ENCODE measurements at regions not wholly inside any gene's neighbourhood (a gene's known extent, or its start where the extent isn't known, plus 50 kb on each side); places are given as distances from the start of the nearest gene placed in this dataset.
"Not testable (repeated sequence)": the region's sequence is repeated elsewhere in the genome, so short reads cannot be mapped to it uniquely, and the experiment has no call there.

GRCh38 chr12:34302131-34302885 is 280.0 kb downstream of the ALG10 start:
- TF ChIP-seq CTCF (IDR thresholded peaks at IDR 0.05; ENCODE audit: control extremely low read depth, extremely low read depth, low read depth, missing control alignments), result no peak
- DNase-seq (ENCODE audit: extremely low spot score), result no peak
- CTCF ChIA-PET, result no interaction called here
- POLR2A ChIA-PET, result no interaction called here

GRCh38 chr12:34303091-34303870 is 281.0 kb downstream of the ALG10 start:
- no peak for DNase-seq (ENCODE audit: extremely low spot score)
- no peak for TF ChIP-seq CTCF (IDR thresholded peaks at IDR 0.05; ENCODE audit: control extremely low read depth, extremely low read depth, low read depth, missing control alignments)
- POLR2A ChIA-PET, result no interaction called here
- CTCF ChIA-PET, result no interaction called here

- no peak for DNase-seq (ENCODE audit: extremely low spot score)
- TF ChIP-seq CTCF (IDR thresholded peaks at IDR 0.05; ENCODE audit: control extremely low read depth, extremely low read depth, low read depth, missing control alignments), result no peak
- POLR2A ChIA-PET, result no interaction called here
- CTCF ChIA-PET, result no interaction called here
Measured at GRCh38 chr12:34304001-34304400, 281.7 kb downstream of the ALG10 start.

GRCh38 chr12:34304546-34304945 is 282.2 kb downstream of the ALG10 start:
- DNase-seq (ENCODE audit: extremely low spot score), result no peak
- ChIA-PET CTCF (no interaction called here), POLR2A (no interaction called here)
- TF ChIP-seq CTCF (IDR thresholded peaks at IDR 0.05; ENCODE audit: control extremely low read depth, extremely low read depth, low read depth, missing control alignments), result no peak

- CTCF ChIA-PET, result no interaction called here
- no peak for DNase-seq (ENCODE audit: extremely low spot score)
- TF ChIP-seq CTCF (IDR thresholded peaks at IDR 0.05; ENCODE audit: control extremely low read depth, extremely low read depth, low read depth, missing control alignments), result no peak
- POLR2A ChIA-PET, result no interaction called here
Measured at GRCh38 chr12:34305176-34305575, 282.9 kb downstream of the ALG10 start.

- no peak for DNase-seq (ENCODE audit: extremely low spot score)
- POLR2A ChIA-PET, result no interaction called here
- CTCF ChIA-PET, result no interaction called here
- TF ChIP-seq CTCF (IDR thresholded peaks at IDR 0.05; ENCODE audit: control extremely low read depth, extremely low read depth, low read depth, missing control alignments), result no peak
Measured at GRCh38 chr12:34306133-34306830, 284.0 kb downstream of the ALG10 start.

GRCh38 chr12:34309806-34310804 is 287.8 kb downstream of the ALG10 start:
- POLR2A ChIA-PET; DNase-seq (ENCODE audit: extremely low spot score); CTCF ChIA-PET: not testable (repeated sequence)
